ENCODE measurements at regions not wholly inside any gene's neighbourhood (a gene's known extent, or its start where the extent isn't known, plus 50 kb on each side); places are given as distances from the start of the nearest gene placed in this dataset.
"Not testable (repeated sequence)": the region's sequence is repeated elsewhere in the genome, so short reads cannot be mapped to it uniquely, and the experiment has no call there.

GRCh38 chr22:23395530-23396361, 184.3 kb downstream of the IGLL1 start:
- DNase-seq (ENCODE audit: low read depth), result no peak

- DNase-seq (ENCODE audit: low read depth), result no peak
Observed at GRCh38 chr22:23394525-23395326, 185.4 kb downstream of the IGLL1 start.

- DNase-seq (ENCODE audit: low read depth), result no peak
Observed at GRCh38 chr22:23393721-23394320, 186.3 kb downstream of the IGLL1 start.

GRCh38 chr22:23393199-23393598, 186.9 kb downstream of the IGLL1 start:
- not testable (repeated sequence) for DNase-seq (ENCODE audit: low read depth)

GRCh38 chr22:23392420-23393121, 187.5 kb downstream of the IGLL1 start:
- no peak for DNase-seq (ENCODE audit: low read depth)

GRCh38 chr22:23391022-23391421, 189.1 kb downstream of the IGLL1 start:
- no peak for DNase-seq (ENCODE audit: low read depth)

- DNase-seq (ENCODE audit: low read depth), result no peak
Observed at GRCh38 chr22:23389271-23390071, 190.6 kb downstream of the IGLL1 start.

GRCh38 chr22:23388517-23388890, 191.6 kb downstream of the IGLL1 start:
- DNase-seq (ENCODE audit: low read depth), result no peak

GRCh38 chr22:23387827-23388516, 192.1 kb downstream of the IGLL1 start:
- no peak for DNase-seq (ENCODE audit: low read depth)

GRCh38 chr22:23386822-23387580, 193.1 kb downstream of the IGLL1 start:
- no peak for DNase-seq (ENCODE audit: low read depth)

- DNase-seq (ENCODE audit: low read depth), result peak; percentile 26
Observed at GRCh38 chr22:23385678-23386631, 194.1 kb downstream of the IGLL1 start.

GRCh38 chr22:23384923-23385677, 195.0 kb downstream of the IGLL1 start:
- no peak for DNase-seq (ENCODE audit: low read depth)

GRCh38 chr22:23384431-23384830, 195.7 kb downstream of the IGLL1 start:
- DNase-seq (ENCODE audit: low read depth), result no peak

GRCh38 chr22:23383491-23384361, 196.4 kb downstream of the IGLL1 start:
- no peak for DNase-seq (ENCODE audit: low read depth)

- DNase-seq (ENCODE audit: low read depth), result no peak
Observed at GRCh38 chr22:23382428-23383218, 197.5 kb downstream of the IGLL1 start.

Measured in HS-5 (cell line).